ENCODE measurements at regions not wholly inside any gene's neighbourhood (a gene's known extent, or its start where the extent isn't known, plus 50 kb on each side); places are given as distances from the start of the nearest gene placed in this dataset.

DNA sequence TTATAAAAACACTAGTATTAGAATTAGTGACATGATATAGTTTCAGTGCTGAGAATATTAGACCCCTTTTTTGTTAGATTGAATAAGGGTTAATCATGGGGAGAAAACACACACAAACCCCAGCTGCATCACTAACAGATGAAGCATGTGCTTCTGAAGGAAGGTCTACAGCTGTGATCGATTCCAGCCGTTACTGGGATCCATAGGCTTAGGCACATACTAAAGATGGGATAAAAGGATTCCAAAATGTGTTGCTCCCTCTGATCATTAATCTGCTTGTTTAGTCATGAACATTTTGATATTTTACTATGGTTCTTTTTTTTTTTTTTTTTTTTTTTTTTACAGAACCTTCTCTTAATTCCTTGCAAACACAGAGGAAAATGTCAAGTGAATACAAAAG lies 1591.3 kb downstream of the EFNB2 start:
- TF ChIP-seq, protein P1, sequence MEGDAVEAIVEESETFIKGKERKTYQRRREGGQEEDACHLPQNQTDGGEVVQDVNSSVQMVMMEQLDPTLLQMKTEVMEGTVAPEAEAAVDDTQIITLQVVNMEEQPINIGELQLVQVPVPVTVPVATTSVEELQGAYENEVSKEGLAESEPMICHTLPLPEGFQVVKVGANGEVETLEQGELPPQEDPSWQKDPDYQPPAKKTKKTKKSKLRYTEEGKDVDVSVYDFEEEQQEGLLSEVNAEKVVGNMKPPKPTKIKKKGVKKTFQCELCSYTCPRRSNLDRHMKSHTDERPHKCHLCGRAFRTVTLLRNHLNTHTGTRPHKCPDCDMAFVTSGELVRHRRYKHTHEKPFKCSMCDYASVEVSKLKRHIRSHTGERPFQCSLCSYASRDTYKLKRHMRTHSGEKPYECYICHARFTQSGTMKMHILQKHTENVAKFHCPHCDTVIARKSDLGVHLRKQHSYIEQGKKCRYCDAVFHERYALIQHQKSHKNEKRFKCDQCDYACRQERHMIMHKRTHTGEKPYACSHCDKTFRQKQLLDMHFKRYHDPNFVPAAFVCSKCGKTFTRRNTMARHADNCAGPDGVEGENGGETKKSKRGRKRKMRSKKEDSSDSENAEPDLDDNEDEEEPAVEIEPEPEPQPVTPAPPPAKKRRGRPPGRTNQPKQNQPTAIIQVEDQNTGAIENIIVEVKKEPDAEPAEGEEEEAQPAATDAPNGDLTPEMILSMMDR (IDR thresholded peaks at IDR 0.05) = no peak
- no peak for TF ChIP-seq POLR2A (IDR thresholded peaks at IDR 0.05)

Data from breast epithelium (tissue), 3 donors.